IMR-90 (cell line): ENCODE measurements at regions not wholly inside any gene's neighbourhood (a gene's known extent, or its start where the extent isn't known, plus 50 kb on each side); places are given as distances from the start of the nearest gene placed in this dataset.
"Not testable (repeated sequence)": the region's sequence is repeated elsewhere in the genome, so short reads cannot be mapped to it uniquely, and the experiment has no call there.

Source experiments
- FOS ChIP-seq: fragments of 150-350 bp; IDR thresholded peaks from 2 replicates; pipeline ENCODE4 v1.6.1; 2016; ENCODE audit warnings: low read depth, low read length
- TF ChIP-seq, protein P1 (sequence below): conservative IDR thresholded peaks from 2 replicates; pipeline ENCODE4 v1.5.1; 2012; ENCODE audit warnings: mild to moderate bottlenecking, low read depth, low read length, improper control_type of control experiment

DNA sequence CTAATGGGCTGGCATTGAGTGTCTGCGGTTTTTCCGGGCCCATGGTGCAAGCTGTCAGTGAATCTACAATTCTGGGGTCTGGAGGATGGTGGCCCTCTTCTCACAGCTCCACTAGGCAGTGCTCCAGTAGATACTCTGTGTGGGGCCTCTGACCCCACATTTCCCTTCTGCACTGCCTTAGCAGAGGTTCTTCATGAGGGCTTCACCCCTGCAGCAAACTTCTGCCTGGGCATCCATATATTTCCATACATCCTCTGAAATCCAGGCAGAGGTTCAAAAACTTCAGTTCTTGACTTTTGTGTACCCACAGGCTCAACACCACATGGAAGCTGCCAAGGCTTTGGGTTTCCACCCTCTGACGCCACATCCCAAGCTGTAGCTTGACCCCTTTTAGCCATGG lies 846.2 kb downstream of the RNF144A start:
- not testable (repeated sequence) for TF ChIP-seq FOS
- TF ChIP-seq, protein P1, sequence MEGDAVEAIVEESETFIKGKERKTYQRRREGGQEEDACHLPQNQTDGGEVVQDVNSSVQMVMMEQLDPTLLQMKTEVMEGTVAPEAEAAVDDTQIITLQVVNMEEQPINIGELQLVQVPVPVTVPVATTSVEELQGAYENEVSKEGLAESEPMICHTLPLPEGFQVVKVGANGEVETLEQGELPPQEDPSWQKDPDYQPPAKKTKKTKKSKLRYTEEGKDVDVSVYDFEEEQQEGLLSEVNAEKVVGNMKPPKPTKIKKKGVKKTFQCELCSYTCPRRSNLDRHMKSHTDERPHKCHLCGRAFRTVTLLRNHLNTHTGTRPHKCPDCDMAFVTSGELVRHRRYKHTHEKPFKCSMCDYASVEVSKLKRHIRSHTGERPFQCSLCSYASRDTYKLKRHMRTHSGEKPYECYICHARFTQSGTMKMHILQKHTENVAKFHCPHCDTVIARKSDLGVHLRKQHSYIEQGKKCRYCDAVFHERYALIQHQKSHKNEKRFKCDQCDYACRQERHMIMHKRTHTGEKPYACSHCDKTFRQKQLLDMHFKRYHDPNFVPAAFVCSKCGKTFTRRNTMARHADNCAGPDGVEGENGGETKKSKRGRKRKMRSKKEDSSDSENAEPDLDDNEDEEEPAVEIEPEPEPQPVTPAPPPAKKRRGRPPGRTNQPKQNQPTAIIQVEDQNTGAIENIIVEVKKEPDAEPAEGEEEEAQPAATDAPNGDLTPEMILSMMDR, result not testable (repeated sequence)
